Right ventricle myocardium inferior (tissue), 1 donor: ENCODE measurements at regions not wholly inside any gene's neighbourhood (a gene's known extent, or its start where the extent isn't known, plus 50 kb on each side); places are given as distances from the start of the nearest gene placed in this dataset.

Experiments
- ATAC-seq: fragments of 200-7000 bp; cut with Tn5 transposase; one replicate; pipeline ENCODE4 v1.9.1; 2020; ENCODE audit warnings: mild to moderate bottlenecking, moderate library complexity
- DNase-seq: peaks from one replicate; pipeline ENCODE4 v3.0.0; 2021; ENCODE audit errors: missing footprints
- intact Hi-C: fragments of 100-400 bp; cut with DNase I; formaldehyde crosslinking; loops from one replicate; pipeline ENCODE4 v1.11.0; 2022
- donor health status: DM: no; HTN: yes; CAD: no; lungs with severe emphysema.

DNA sequence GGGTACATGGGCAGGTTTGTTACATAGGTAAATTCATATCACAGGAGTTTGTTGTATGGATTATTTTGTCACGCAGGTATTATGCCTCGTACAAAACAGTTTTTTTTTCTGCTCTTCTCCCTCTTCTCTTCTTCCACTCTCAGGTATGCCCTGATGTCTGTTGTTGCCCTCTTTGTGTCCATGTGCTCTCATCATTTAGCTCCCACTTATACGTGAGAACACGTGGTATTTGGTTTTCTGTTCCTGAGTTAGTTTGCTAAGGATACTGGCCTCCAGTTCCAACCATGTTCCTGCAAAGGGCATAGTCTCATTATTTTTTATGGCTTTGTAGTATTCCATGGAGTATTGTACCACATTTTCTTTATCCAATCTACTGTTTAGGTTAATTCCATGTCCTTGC, 65.7 kb downstream of the UNC5CL start:
- ATAC-seq (no peak), DNase-seq (no peak)
- intact Hi-C loops: no loop called here

DNA sequence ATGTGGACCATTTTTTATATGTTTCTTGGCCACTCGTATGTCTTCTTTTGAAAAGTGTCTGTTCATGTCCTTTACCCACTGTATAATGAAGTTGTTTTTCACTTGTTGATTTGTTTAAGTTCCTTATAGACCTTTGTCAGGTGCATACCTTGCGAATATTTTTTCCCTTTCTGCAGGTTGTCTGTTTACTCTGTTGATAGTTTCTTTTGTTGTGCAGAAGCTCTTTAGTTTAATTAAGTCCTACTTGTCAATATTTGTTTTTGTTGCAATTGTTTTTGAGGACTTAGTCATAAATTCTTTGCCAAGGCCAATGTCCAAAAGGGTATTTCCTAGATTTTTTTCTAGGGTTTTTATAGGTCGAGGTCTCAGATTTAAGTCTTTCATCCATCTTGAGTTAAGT, 66.2 kb downstream of the UNC5CL start:
- DNase-seq (no peak), ATAC-seq (no peak)
- intact Hi-C loops: no loop called here

DNA sequence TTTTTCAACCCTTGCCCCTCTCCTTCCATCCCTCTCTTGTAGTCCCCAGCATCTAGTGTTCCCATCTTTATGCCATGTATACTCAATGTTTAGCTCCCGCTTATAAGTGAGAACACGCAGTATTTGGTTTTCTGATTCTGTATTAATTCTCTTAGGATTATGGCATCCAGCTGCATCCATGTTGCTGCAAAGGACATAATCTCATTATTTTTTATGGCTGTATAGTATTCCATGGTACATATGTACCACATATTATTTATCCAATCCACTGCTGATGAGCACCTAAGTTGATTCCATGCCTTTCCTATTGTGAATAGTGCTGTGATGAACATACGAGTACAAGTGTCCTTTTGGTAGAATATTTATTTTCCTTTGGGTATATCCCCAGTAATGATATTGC, 66.8 kb downstream of the UNC5CL start:
- intact Hi-C loops: no loop called here
- no peak for DNase-seq

DNA sequence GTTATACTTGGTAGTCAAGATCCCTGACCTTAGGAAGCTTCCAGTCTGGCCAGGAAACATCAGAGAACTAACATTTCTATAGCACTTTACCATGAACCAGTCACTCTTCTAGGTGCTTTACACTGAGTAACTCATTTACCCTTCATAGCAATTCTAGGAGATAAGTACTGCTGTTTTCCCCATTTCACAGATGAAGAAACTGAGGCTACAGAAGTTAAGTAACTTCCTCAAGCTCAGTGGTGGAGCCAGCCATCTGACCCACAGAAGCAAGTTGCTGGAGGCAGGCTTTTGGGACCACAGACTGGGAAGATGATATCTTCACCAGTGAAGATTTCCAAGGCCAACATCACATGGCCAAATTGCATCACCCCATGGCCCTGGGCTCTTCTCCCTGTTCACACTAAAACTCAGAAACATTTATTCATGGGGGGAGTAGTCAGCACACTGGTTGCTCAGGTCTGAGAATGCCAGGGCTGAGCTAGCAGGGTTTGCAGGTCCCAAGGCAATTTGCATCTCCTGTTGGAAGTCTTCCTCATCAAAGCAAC, 70.3 kb downstream of the UNC5CL start:
- ATAC-seq (no peak), DNase-seq (no peak)
- intact Hi-C loops: no loop called here

More for the DNA sequence above, 66.8 kb downstream of the UNC5CL start:
- ATAC-seq: no peak

DNA sequence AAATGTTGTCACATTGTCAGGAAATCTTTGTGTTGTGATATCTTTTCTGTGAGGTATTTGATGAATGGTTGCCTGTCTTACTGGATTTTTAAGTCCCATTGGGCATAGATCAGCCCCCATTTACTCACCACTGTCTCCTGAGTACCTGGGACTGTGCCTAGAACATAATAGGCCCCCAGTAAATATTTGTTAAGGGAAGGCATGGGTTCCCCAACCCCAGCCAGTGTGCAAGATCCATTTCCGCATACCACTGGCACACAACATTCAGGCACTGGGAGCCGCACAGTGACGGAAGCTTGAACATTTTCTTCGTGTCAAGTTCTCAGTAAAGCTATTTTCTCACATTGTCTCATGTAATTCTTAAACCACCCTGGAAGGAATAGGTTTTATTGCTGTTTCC, 72.2 kb downstream of the UNC5CL start:
- DNase-seq: no peak
- intact Hi-C loops: no loop called here
- ATAC-seq: no peak

DNA sequence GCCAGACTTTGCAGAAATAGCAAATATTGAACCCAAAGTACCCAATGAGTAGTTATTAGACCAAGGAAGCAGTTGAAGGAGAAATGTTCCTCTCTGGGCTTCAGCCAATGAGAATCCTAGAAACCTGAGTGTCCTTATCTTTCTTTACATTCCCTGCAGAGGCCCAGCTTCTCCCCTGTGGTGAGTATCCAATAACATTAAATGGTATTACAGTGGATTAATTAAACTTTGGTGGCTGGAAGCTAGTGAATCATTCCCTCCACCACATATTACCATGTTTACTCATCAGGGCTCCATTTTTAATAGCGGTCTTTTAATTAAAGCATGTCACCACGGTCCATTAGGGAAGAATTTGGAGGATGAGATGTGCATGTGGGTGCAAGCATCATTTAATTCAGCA, 74.0 kb downstream of the UNC5CL start:
- intact Hi-C loops: no loop called here
- DNase-seq: no peak
- ATAC-seq: no peak

DNA sequence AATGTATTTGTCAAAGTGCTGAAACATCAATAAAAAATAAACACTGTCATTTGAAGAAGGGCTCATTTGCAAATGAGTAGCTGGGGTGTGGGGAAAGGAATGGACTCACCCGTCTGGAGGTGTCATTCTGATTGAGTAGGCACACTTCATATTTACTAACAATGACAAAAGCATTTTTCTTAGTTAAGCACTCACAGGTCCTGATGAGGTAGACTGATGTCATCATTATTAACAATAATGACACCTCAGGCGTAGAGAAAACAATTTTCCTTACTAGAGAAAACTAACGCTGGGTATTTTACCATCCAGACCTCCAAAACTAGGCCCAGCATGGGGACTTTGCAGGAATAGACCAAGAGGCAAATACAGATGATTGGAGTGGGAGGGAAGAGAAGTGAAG, 76.0 kb downstream of the UNC5CL start:
- ATAC-seq (no peak), DNase-seq (no peak)
- intact Hi-C loops: no loop called here

DNA sequence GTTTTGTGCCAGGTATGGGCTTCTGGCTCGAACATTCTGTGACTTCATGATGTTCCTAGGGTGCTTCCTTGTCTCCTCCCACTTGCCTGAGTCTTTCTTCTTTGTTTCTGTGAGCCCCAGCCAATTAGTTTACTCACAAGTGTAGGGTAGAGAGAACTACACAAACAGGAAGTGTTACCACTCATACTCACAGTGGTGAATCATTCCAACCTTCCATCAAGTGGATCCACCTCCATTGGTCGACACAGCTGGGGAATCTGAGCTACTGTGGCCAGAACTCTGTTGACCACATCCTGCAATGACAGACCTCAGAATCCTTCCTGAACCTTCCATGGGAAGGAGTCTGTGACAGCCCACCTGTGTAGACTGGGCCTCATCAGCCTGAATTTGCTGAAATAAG, 76.8 kb downstream of the UNC5CL start:
- intact Hi-C loops: no loop called here
- DNase-seq (no peak), ATAC-seq (no peak)

DNA sequence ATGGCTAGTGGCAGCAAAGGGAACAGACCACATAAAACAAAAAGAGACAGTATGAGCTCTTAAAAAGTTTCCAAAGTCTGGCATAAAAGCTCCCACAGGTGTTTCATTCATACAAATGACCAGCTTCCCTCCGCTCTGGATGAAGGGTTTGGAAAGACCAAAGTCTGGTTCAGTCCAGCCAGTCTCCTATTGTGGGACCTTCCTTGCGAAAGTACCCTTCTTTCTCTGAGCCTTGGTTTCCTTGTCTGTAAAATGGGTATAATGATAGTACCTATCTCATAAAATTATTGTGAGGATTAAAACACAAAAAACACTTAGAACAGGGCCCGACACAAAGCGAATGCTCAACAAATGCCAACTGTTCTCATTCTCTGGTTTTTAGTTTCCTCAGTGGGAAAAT, 77.2 kb downstream of the UNC5CL start:
- intact Hi-C loops: no loop called here
- no peak for DNase-seq
- no peak for ATAC-seq

DNA sequence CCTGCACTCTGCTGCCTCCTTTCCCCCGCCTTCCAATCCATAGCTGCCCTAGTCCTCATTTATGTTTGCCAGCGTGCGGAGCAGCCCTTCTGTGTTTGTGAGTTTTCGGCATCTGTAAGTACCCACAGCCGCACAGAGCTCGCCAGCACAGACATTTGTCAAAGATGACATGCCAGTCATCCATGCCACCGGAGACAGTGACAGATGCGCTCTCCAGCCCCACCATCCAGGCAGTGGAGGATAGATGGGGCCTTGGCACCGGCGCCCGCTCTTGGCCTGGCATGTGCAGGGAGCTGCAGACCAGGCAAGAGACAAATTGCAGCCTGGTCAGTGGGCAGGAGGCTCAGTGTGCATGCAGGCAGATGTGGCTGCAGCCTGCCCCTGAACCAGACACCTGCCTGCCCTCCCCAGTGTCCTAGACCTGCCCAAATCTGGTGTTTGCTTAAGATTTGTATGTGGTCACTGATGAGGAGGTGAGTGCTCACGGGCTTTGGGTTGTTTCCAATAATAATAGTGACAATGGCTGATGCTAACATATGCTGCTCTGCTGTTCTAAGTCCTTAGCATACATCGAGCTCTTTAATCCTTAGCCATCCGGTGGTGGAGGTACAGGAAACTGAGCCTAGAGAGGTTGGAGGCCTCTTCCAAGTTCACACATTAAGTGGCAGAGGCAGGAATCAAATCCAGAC, 78.1 kb downstream of the UNC5CL start:
- no peak for ATAC-seq
- intact Hi-C loops: no loop called here
- DNase-seq: no peak

DNA sequence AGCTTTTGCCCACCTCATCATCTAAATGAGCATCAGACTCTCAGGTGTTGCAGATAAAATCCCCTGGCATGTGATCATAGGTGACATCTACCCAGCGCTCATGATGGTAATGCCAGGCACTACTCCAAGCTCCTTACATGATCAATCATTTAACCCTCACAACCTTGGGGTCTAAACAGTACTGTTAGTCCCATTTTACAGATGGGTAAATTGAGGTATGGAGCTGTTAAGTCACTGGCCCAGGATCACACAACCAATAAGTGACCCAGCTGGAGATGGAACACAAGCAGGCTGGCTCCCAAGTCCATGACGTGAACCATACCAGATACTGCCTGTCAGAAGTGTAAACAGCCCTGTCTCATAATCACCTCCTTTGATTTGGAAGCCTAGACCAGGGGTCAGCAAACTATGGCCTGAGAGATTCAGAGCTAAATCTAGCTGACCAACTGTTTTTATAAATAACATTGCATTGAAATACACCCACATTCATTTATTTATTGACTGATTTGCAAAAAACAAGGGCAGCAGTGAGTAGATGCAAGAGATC, 79.2 kb downstream of the UNC5CL start:
- intact Hi-C loops: no loop called here
- DNase-seq: no peak
- ATAC-seq: no peak

DNA sequence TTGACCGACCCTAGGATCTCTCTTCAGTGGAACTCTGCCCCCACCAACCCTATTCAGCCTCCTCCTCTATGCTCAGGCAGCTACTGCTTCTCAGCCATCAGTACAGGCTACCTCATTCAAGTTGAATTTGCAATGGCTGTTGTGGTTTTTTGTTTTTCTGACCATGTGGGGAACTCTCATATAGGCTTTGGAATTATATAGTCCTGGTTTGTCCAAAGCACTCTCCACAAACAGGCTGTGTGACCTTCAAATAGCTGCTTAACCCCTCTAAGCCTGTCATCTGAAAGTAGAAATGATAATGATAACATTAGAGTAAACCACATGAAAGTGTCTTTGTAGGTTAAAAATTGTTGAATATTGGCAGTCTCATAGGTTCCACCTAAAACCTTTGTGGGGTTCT, 80.3 kb downstream of the UNC5CL start:
- no peak for ATAC-seq
- intact Hi-C loops: no loop called here
- no peak for DNase-seq

DNA sequence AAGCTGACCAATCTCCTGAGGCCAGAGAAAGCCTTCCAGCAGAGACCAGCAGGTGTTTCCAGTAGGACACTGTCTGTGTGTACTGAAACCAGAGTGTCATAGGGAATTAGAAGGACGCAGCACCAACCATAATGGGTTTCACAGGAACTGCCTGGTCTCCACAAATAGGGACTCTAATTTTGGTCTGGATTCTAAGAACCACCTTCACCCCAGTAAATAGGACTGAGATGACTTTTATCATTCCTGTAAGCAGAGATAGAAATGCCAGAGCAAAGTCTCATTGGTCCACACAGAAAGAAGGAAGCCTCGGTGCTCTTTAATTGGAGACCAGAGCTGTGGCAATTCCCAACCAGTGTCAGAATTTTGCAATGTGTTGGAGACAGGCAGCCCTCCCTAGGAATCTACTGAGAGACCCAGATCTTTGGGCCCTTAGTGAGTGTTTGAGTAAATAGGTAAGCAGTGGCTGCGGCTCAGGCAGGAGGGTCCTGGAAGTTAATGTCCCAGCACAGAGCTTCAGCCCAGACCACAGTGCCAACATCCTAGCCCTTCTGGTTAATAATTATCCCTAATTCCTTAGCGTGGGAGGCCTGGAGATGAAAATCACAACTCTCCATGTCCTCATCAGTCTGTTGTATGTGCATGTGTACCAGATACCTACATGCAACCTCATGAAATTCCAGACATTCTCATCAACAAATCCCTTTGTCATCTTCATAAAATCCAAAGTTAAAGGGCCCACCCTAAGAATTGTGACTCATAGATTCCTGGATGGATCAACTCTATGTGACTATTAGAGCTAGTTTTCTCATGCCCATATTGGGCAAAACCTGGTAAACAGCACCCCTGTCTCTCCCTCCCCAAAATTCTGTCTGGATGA, 81.2 kb downstream of the UNC5CL start:
- DNase-seq (no peak), ATAC-seq (no peak)
- intact Hi-C loops: no loop called here

DNA sequence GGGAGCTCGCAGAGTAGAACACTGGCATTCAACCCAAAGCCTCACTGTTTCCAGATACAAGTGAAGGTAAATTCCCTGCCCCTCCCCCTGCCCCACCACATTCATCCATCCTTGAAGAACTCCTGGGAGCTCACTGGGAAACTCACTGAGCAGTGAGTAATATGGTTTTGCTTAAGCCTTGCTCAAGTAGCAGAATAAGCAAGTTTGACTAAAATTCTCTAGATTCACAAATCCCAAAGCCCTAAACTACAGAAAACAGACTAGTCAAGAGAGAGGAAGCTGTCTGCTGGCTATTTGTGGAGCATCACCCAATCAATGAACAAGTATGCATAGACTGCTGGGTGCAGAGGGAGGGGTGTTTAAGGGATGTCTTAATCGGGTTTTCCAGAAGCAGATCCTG, 82.1 kb downstream of the UNC5CL start:
- intact Hi-C loops: no loop called here
- ATAC-seq (no peak), DNase-seq (no peak)

DNA sequence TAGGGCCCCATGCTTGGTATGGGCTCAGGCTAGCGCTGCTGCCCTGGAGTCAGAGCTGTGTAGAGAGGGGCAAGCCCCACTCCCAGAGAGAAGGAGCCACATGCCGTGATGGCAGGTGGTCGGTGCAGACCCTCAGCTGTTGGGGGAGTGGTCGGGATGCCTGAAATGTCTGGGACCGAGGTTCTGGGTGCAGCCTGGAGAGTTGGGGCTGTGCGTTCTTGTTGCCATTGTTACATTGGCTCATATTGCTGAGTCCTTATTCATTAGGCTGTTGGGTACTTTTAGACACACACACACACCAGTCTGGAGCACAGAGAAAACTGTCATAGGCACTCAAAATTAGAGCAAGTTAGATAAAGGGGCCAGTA, 83.9 kb downstream of the UNC5CL start:
- no peak for ATAC-seq
- peak; percentile 31 for DNase-seq
- intact Hi-C loops: no loop called here

DNA sequence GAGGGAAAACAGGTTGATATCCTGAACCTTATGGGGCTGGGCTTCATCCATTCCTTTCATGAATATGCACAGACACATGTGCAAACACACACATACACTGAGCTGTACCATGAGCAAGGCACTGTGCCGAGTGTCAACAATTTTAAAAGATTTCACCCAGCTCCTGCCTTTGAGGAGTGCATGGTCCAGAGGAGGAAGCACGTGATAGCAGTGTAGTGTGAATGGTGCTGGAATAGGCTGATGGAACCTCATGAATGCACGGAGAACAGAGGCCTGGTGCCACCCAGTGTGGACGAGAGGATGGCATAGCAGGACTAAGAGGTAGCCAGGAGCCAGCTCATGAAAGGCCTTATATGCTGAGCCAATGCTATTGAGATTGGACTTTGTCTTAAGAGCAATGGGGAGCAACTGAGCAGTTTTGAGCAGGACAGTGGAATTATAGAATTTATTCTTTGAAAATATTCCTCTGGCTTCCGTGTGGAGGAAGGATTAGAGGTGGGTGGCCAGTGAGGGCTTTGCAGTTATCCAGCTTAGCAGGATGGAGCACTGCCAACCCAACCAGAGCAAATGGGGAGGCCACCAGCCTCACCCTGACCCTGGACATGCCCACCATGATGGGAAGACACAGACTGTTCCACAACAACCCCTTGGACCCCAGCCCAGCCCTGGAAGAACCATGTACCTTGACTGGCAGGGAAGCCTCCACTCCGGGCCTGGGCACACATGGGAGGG, 84.4 kb downstream of the UNC5CL start:
- no peak for DNase-seq
- intact Hi-C loops: no loop called here
- no peak for ATAC-seq

DNA sequence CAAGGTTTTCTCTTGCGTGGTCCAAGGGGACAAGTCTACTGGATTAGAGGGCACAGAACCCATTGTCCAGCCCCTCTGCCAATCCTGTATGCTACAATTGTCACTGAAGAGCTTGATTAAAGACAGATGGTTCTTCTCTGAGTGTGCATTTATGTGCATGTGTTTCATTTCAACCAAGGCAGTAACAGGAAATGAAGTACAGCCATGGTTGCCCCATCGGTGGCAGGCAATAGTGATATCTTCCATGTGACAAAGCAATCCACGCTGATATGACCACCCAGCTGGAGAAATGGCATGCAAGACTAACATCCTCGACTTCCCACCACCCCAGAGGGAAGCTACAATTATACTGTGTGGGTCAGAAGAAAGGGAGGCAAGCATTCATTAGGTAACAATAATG, 85.5 kb downstream of the UNC5CL start:
- ATAC-seq (no peak), DNase-seq (no peak)
- intact Hi-C loops: no loop called here

DNA sequence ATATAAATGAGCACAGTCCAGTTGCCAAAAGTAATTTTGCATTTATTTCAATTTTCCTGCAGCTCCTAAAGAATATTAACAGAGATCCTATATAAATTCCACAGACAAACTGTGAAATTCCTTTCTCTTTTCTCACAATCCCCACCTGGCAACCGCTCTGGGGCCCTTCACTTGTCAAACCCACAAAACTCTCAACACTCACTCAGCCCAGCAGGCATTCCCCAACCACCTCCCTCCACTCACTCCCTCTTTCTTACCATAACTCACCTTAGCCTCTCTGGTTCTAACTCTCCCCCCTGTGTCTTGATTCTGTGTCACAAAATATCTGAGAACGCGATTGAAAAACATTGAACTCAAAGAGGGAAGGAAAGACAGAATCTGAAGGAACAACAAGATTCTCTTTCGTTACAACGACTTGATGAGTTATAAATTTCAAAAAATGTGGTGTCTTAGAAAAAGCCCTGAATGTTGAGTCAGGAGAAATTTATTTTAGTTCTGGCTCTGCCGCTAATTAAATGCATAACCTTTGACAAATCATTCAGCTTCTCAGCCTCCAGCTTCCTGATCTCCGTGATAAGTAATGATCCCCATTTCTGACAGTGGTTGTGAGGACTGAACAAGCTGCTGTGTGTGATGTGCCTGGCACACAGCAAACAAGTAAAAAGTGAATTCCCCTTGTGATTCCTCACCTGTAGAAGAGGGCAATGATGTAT, 87.9 kb downstream of the UNC5CL start:
- intact Hi-C loops: no loop called here
- no peak for ATAC-seq

DNA sequence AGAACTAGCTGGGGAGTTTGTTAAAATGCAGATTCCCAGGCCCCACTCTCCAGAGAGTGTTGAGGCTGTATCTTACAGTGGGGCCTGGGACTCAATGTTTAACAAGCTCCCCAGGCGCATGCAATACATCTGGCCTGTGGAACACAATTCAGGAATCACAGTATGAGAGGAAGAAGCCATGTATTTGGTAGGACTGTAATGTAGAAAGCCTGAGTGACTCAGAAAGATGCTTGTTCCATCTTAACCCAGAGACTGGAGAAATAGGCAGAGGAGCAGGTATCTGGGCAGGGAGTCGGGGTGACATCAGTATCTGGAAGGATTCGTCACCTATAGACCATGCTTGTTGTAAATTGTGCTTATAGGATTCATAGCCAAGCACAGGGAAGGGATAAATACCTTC, 90.5 kb downstream of the UNC5CL start:
- DNase-seq (no peak), ATAC-seq (no peak)
- intact Hi-C loops: no loop called here

More for the DNA sequence above, 87.9 kb downstream of the UNC5CL start:
- DNase-seq: no peak
